ENCODE measurements at regions not wholly inside any gene's neighbourhood (a gene's known extent, or its start where the extent isn't known, plus 50 kb on each side); places are given as distances from the start of the nearest gene placed in this dataset.

- H3K27ac Mint-ChIP-seq: no peak overlapping the region
- intact Hi-C loops (cut with micrococcal nuclease): no loop called here
- no peak for DNase-seq (ENCODE audit: low spot score)
- H3K9me3 Mint-ChIP-seq: no peaks in the 10 kb centered on the region
- H3K4me3 Mint-ChIP-seq: no peak overlapping the region
- no peaks in the 10 kb centered on the region for H3K4me1 Mint-ChIP-seq (ENCODE audit: low read depth)
- no peaks in the 10 kb centered on the region for H3K36me3 Mint-ChIP-seq (ENCODE audit: low read depth)
- peaks cover 2% of the 10 kb centered on the region for H3K27me3 Mint-ChIP-seq (ENCODE audit: insufficient read depth)
These were observed 172.8 kb upstream of the ZFP64 start for GRCh38 chr20:52364405-52364804.

- Mint-ChIP-seq H3K27me3 (ENCODE audit: insufficient read depth) (no peaks in the 10 kb centered on the region), H3K4me3 (no peak overlapping the region), H3K36me3 (ENCODE audit: low read depth) (no peaks in the 10 kb centered on the region), H3K27ac (no peak overlapping the region), H3K9me3 (no peaks in the 10 kb centered on the region), H3K4me1 (ENCODE audit: low read depth) (no peaks in the 10 kb centered on the region)
- intact Hi-C loops (cut with micrococcal nuclease): no loop called here
- DNase-seq (ENCODE audit: low spot score): no peak
These were observed 170.1 kb upstream of the ZFP64 start for GRCh38 chr20:52361650-52362049.

- DNase-seq (ENCODE audit: low spot score): no peak
- no peak overlapping the region for H3K4me3 Mint-ChIP-seq
- no peaks in the 10 kb centered on the region for H3K27me3 Mint-ChIP-seq (ENCODE audit: insufficient read depth)
- no peak overlapping the region for H3K27ac Mint-ChIP-seq
- intact Hi-C loops (cut with micrococcal nuclease): no loop called here
- no peaks in the 10 kb centered on the region for H3K9me3 Mint-ChIP-seq
- no peaks in the 10 kb centered on the region for H3K4me1 Mint-ChIP-seq (ENCODE audit: low read depth)
- H3K36me3 Mint-ChIP-seq (ENCODE audit: low read depth): no peaks in the 10 kb centered on the region
These were observed 158.2 kb upstream of the ZFP64 start for GRCh38 chr20:52349806-52350205.

GRCh38 chr20:52348434-52348833 lies 156.9 kb upstream of the ZFP64 start:
- no peak for DNase-seq (ENCODE audit: low spot score)
- intact Hi-C loops (cut with micrococcal nuclease): no loop called here
- Mint-ChIP-seq H3K4me1 (ENCODE audit: low read depth) (no peaks in the 10 kb centered on the region), H3K4me3 (no peak overlapping the region), H3K36me3 (ENCODE audit: low read depth) (no peaks in the 10 kb centered on the region), H3K27me3 (ENCODE audit: insufficient read depth) (no peaks in the 10 kb centered on the region), H3K9me3 (no peaks in the 10 kb centered on the region), H3K27ac (no peak overlapping the region)

- DNase-seq (ENCODE audit: low spot score): no peak
- intact Hi-C loops (cut with micrococcal nuclease): no loop called here
- H3K4me1 Mint-ChIP-seq (ENCODE audit: low read depth): no peaks in the 10 kb centered on the region
- no peaks in the 10 kb centered on the region for H3K9me3 Mint-ChIP-seq
- no peak overlapping the region for H3K27ac Mint-ChIP-seq
- no peak overlapping the region for H3K4me3 Mint-ChIP-seq
- H3K27me3 Mint-ChIP-seq (ENCODE audit: insufficient read depth): no peaks in the 10 kb centered on the region
- no peaks in the 10 kb centered on the region for H3K36me3 Mint-ChIP-seq (ENCODE audit: low read depth)
These were observed 155.2 kb upstream of the ZFP64 start for GRCh38 chr20:52346797-52347196.

- Mint-ChIP-seq H3K4me1 (ENCODE audit: low read depth) (no peaks in the 10 kb centered on the region), H3K36me3 (ENCODE audit: low read depth) (no peaks in the 10 kb centered on the region), H3K27ac (no peak overlapping the region), H3K4me3 (no peak overlapping the region), H3K27me3 (ENCODE audit: insufficient read depth) (no peaks in the 10 kb centered on the region), H3K9me3 (no peaks in the 10 kb centered on the region)
- intact Hi-C loops (cut with micrococcal nuclease): no loop called here
- DNase-seq (ENCODE audit: low spot score): no peak
These were observed 151.3 kb upstream of the ZFP64 start for GRCh38 chr20:52342913-52343312.

GRCh38 chr20:52340036-52340634 lies 148.6 kb upstream of the ZFP64 start:
- H3K4me3 Mint-ChIP-seq: no peak overlapping the region
- H3K9me3 Mint-ChIP-seq: peaks cover 1% of the 10 kb centered on the region
- DNase-seq (ENCODE audit: low spot score): no peak
- H3K36me3 Mint-ChIP-seq (ENCODE audit: low read depth): no peaks in the 10 kb centered on the region
- H3K27ac Mint-ChIP-seq: no peak overlapping the region
- intact Hi-C loops (cut with micrococcal nuclease): no loop called here
- peaks cover 1% of the 10 kb centered on the region for H3K27me3 Mint-ChIP-seq (ENCODE audit: insufficient read depth)
- H3K4me1 Mint-ChIP-seq (ENCODE audit: low read depth): no peaks in the 10 kb centered on the region

GRCh38 chr20:52332649-52333250 lies 141.2 kb upstream of the ZFP64 start:
- Mint-ChIP-seq H3K36me3 (ENCODE audit: low read depth) (no peaks in the 10 kb centered on the region), H3K4me1 (ENCODE audit: low read depth) (no peaks in the 10 kb centered on the region), H3K4me3 (no peak overlapping the region), H3K27ac (no peak overlapping the region), H3K27me3 (ENCODE audit: insufficient read depth) (peaks cover 2% of the 10 kb centered on the region), H3K9me3 (peaks cover 3% of the 10 kb centered on the region)
- no peak for DNase-seq (ENCODE audit: low spot score)
- intact Hi-C loops (cut with micrococcal nuclease): no loop called here

GRCh38 chr20:52332230-52332629 lies 140.7 kb upstream of the ZFP64 start:
- intact Hi-C loops (cut with micrococcal nuclease): no loop called here
- Mint-ChIP-seq H3K9me3 (peaks cover 3% of the 10 kb centered on the region), H3K4me1 (ENCODE audit: low read depth) (no peaks in the 10 kb centered on the region), H3K27ac (no peak overlapping the region), H3K36me3 (ENCODE audit: low read depth) (no peaks in the 10 kb centered on the region), H3K4me3 (no peak overlapping the region), H3K27me3 (ENCODE audit: insufficient read depth) (peaks cover 2% of the 10 kb centered on the region)
- DNase-seq (ENCODE audit: low spot score): no peak

GRCh38 chr20:52331655-52332054 lies 140.1 kb upstream of the ZFP64 start:
- peaks cover 2% of the 10 kb centered on the region for H3K27me3 Mint-ChIP-seq (ENCODE audit: insufficient read depth)

GRCh38 chr20:52321396-52321795 lies 129.8 kb upstream of the ZFP64 start:
- H3K36me3 Mint-ChIP-seq (ENCODE audit: low read depth): no peaks in the 10 kb centered on the region
- no peaks in the 10 kb centered on the region for H3K9me3 Mint-ChIP-seq
- H3K27ac Mint-ChIP-seq: no peak overlapping the region
- H3K4me1 Mint-ChIP-seq (ENCODE audit: low read depth): no peaks in the 10 kb centered on the region
- peaks cover 3% of the 10 kb centered on the region for H3K27me3 Mint-ChIP-seq (ENCODE audit: insufficient read depth)
- DNase-seq (ENCODE audit: low spot score): no peak
- intact Hi-C loops (cut with micrococcal nuclease): no loop called here
- H3K4me3 Mint-ChIP-seq: no peak overlapping the region

More at GRCh38 chr20:52331655-52332054, 140.1 kb upstream of the ZFP64 start:
- no peak for DNase-seq (ENCODE audit: low spot score)
- Mint-ChIP-seq H3K4me1 (ENCODE audit: low read depth) (no peaks in the 10 kb centered on the region), H3K27ac (no peak overlapping the region), H3K9me3 (peaks cover 3% of the 10 kb centered on the region), H3K36me3 (ENCODE audit: low read depth) (no peaks in the 10 kb centered on the region), H3K4me3 (no peak overlapping the region)
- intact Hi-C loops (cut with micrococcal nuclease): no loop called here

GRCh38 chr20:52318651-52319050 lies 127.1 kb upstream of the ZFP64 start:
- H3K4me1 Mint-ChIP-seq (ENCODE audit: low read depth): no peaks in the 10 kb centered on the region
- intact Hi-C loops (cut with micrococcal nuclease): loop anchor here (10.0 kb wide), 1 partner anchor 1616 kb away; no protein-coding TSS in a partner anchor
- H3K27me3 Mint-ChIP-seq (ENCODE audit: insufficient read depth): no peaks in the 10 kb centered on the region
- no peak overlapping the region for H3K4me3 Mint-ChIP-seq
- no peak for DNase-seq (ENCODE audit: low spot score)
- H3K27ac Mint-ChIP-seq: no peak overlapping the region
- no peaks in the 10 kb centered on the region for H3K9me3 Mint-ChIP-seq
- H3K36me3 Mint-ChIP-seq (ENCODE audit: low read depth): no peaks in the 10 kb centered on the region

- Mint-ChIP-seq H3K4me3 (no peak overlapping the region), H3K27me3 (ENCODE audit: insufficient read depth) (no peaks in the 10 kb centered on the region), H3K9me3 (no peaks in the 10 kb centered on the region), H3K36me3 (ENCODE audit: low read depth) (no peaks in the 10 kb centered on the region), H3K27ac (no peak overlapping the region), H3K4me1 (ENCODE audit: low read depth) (no peaks in the 10 kb centered on the region)
- intact Hi-C loops (cut with micrococcal nuclease): loop anchor here (2.0 to 10.0 kb wide), 4 partner anchors 661 to 1621 kb away; no protein-coding TSS in a partner anchor
- DNase-seq (ENCODE audit: low spot score): no peak
These were observed 121.9 kb upstream of the ZFP64 start for GRCh38 chr20:52313341-52313963.

Data from activated T-helper 1 cell treated with anti-CD3 and anti-CD28 coated beads, Interleukin-12 subunit alpha, Interleukin-12 subunit beta, Interleukin-2, Interleukin-4 antibody, amounts not matched to agents 30 ng/mL and 10 ng/mL and 1 ng/mL, durations not matched to agents 14 hours and 24 hours and 36 hours (primary cell).